GM23338 (cell line): ENCODE measurements at regions not wholly inside any gene's neighbourhood (a gene's known extent, or its start where the extent isn't known, plus 50 kb on each side); places are given as distances from the start of the nearest gene placed in this dataset.

Source experiments
- ATAC-seq: fragments of 200-7000 bp; cut with Tn5 transposase; 3 replicates; pipeline ENCODE4 v1.9.1; 2020
- DNase-seq: peaks from one replicate; pipeline ENCODE4 v3.0.0-alpha.2; 2015; ENCODE audit warnings: low spot score
- H2AFZ ChIP-seq: fragments of 200-600 bp; sonication (generic); 2 replicates; pipeline ENCODE4 v1.8.0; 2016; ENCODE audit warnings: antibody characterized with exemption, mild to moderate bottlenecking, moderate library complexity
- H3F3A ChIP-seq: fragments of 200-600 bp; sonication (generic); replicated peaks from 2 replicates; pipeline ENCODE4 v1.8.0; 2017; ENCODE audit warnings: antibody characterized with exemption, mixed run types, low read depth
- H3K27ac ChIP-seq: fragments of 200-600 bp; sonication (generic); 2 replicates; pipeline ENCODE4 v1.6.1; 2016; ENCODE audit warnings: low read depth
- H3K27me3 ChIP-seq: fragments of 200-600 bp; sonication (generic); 2 replicates; pipeline ENCODE4 v1.8.0; 2016; ENCODE audit warnings: mild to moderate bottlenecking, mixed run types, moderate library complexity; ENCODE audit not compliant: insufficient read depth
- H3K36me3 ChIP-seq: fragments of 200-600 bp; sonication (generic); 2 replicates; pipeline ENCODE4 v1.8.0; 2016; ENCODE audit warnings: mild to moderate bottlenecking; ENCODE audit not compliant: insufficient read depth
- H3K4me1 ChIP-seq: fragments of 200-600 bp; sonication (generic); 2 replicates; pipeline ENCODE4 v1.8.0; 2016; ENCODE audit warnings: mild to moderate bottlenecking, moderate library complexity; ENCODE audit not compliant: insufficient read depth
- H3K4me2 ChIP-seq: fragments of 200-600 bp; sonication (generic); 2 replicates; pipeline ENCODE4 v1.7.1; 2017; ENCODE audit warnings: mixed run types
- H3K4me3 ChIP-seq: fragments of 200-600 bp; sonication (generic); 2 replicates; pipeline ENCODE4 v1.6.1; 2016; ENCODE audit warnings: mixed run types
- H3K79me2 ChIP-seq: fragments of 200-600 bp; sonication (generic); replicated peaks from 2 replicates; pipeline ENCODE4 v1.8.0; 2017; ENCODE audit warnings: mild to moderate bottlenecking; ENCODE audit not compliant: insufficient read depth
- H3K9me2 ChIP-seq: fragments of 200-600 bp; sonication (generic); 2 replicates; pipeline ENCODE4 v1.8.0; 2017; ENCODE audit not compliant: insufficient read depth
- H4K20me1 ChIP-seq: fragments of 200-600 bp; sonication (generic); replicated peaks from 2 replicates; pipeline ENCODE4 v1.8.0; 2017; ENCODE audit warnings: mild to moderate bottlenecking; ENCODE audit not compliant: insufficient read depth
- H3K27ac Mint-ChIP-seq: 2 replicates; pipeline ENCODE4 v1.8.0; 2020; ENCODE audit warnings: inconsistent platforms, mild to moderate bottlenecking, moderate library complexity, mixed read lengths
- H3K27me3 Mint-ChIP-seq: 3 replicates; pipeline ENCODE4 v1.8.0; 2022; ENCODE audit warnings: low read depth, mild to moderate bottlenecking, moderate library complexity, mixed read lengths, inconsistent platforms; ENCODE audit not compliant: insufficient read depth, poor library complexity
- H3K36me3 Mint-ChIP-seq: 3 replicates; pipeline ENCODE4 v1.8.0; 2021; ENCODE audit warnings: low read depth, mild to moderate bottlenecking, inconsistent platforms, moderate library complexity, mixed read lengths
- H3K4me1 Mint-ChIP-seq: 3 replicates; pipeline ENCODE4 v1.8.0; 2020; ENCODE audit warnings: mild to moderate bottlenecking, inconsistent platforms, mixed read lengths
- H3K4me3 Mint-ChIP-seq: 3 replicates; pipeline ENCODE4 v1.8.0; 2021; ENCODE audit warnings: moderate library complexity, mild to moderate bottlenecking, inconsistent platforms, mixed read lengths
- H3K9me3 Mint-ChIP-seq: 3 replicates; pipeline ENCODE4 v1.8.0; 2020; ENCODE audit warnings: moderate library complexity, mild to moderate bottlenecking, inconsistent platforms, mixed read lengths
- CREB1 ChIP-seq: fragments of 250-450 bp; sonication (Bioruptor Pico); IDR thresholded peaks from 2 replicates; pipeline ENCODE4 v1.5.0; 2020; ENCODE audit warnings: low read depth, mild to moderate bottlenecking, moderate library complexity
- CTCF ChIP-seq, 2 experiments: fragments of 200-600 bp in 1 of 2; sonication (generic) in 1 of 2; conservative IDR thresholded peaks; 2 replicates each; pipeline versions ENCODE4 v1.5.1 to v1.6.1; 2016 to 2017; ENCODE audit warnings: antibody characterized with exemption in 2 of 2, low read depth in 2 of 2, mild to moderate bottlenecking in 2 of 2, moderate library complexity in 1 of 2
- ETS1 ChIP-seq: IDR thresholded peaks from 2 replicates; pipeline ENCODE4 v1.6.1; 2016; ENCODE audit warnings: antibody characterized with exemption
- EZH2 ChIP-seq: fragments of 200-600 bp; sonication (generic); IDR thresholded peaks from one replicate; pipeline ENCODE4 v1.8.0; 2017; ENCODE audit warnings: antibody characterized with exemption, mild to moderate bottlenecking, low read depth; ENCODE audit not compliant: unreplicated experiment
- EZH2phosphoT487 ChIP-seq: fragments of 200-600 bp; sonication (generic); IDR thresholded peaks from one replicate; pipeline ENCODE4 v1.8.1; 2018; ENCODE audit warnings: antibody characterized with exemption; ENCODE audit not compliant: unreplicated experiment
- JUNB ChIP-seq: IDR thresholded peaks from one replicate; pipeline ENCODE4 v1.6.1; 2016; ENCODE audit warnings: antibody characterized with exemption; ENCODE audit not compliant: unreplicated experiment
- NANOG ChIP-seq: IDR thresholded peaks from 2 replicates; pipeline ENCODE4 v1.6.1; 2016; ENCODE audit warnings: antibody characterized with exemption, borderline replicate concordance
- POLR2AphosphoS5 ChIP-seq: IDR thresholded peaks from 2 replicates; pipeline ENCODE4 v1.6.1; 2016; ENCODE audit warnings: antibody characterized with exemption, low read depth
- REST ChIP-seq: IDR thresholded peaks from one replicate; pipeline ENCODE4 v1.6.1; 2018; ENCODE audit warnings: antibody characterized with exemption; ENCODE audit not compliant: unreplicated experiment
- STAT1 ChIP-seq: IDR thresholded peaks from one replicate; pipeline ENCODE4 v1.6.1; 2016; ENCODE audit warnings: antibody characterized with exemption; ENCODE audit not compliant: unreplicated experiment
- ZNF114 ChIP-seq: fragments of 250-450 bp; sonication (Bioruptor Pico); IDR thresholded peaks from 2 replicates; pipeline ENCODE4 v1.5.0; 2020; ENCODE audit warnings: mild to moderate bottlenecking, moderate library complexity
- ZNF331 ChIP-seq: fragments of 250-450 bp; sonication (Bioruptor Pico); IDR thresholded peaks from 2 replicates; pipeline ENCODE4 v1.5.0; 2020; ENCODE audit warnings: low read depth, mild to moderate bottlenecking, moderate library complexity
- ZNF462 ChIP-seq: fragments of 250-450 bp; sonication (Bioruptor Pico); IDR thresholded peaks from 2 replicates; pipeline ENCODE4 v1.5.0; 2020; ENCODE audit warnings: mild to moderate bottlenecking, moderate library complexity

GRCh38 chr5:6080436-6080835 lies 297.9 kb downstream of the MED10 start:
- Mint-ChIP-seq H3K27ac (no peak overlapping the region), H3K36me3 (no peaks in the 10 kb centered on the region), H3K4me3 (no peak overlapping the region), H3K4me1 (peaks cover 7% of the 10 kb centered on the region), H3K27me3 (peaks cover 5% of the 10 kb centered on the region), H3K9me3 (no peaks in the 10 kb centered on the region)
- ATAC-seq (no peak), DNase-seq (no peak)
- Histone ChIP-seq H3K4me3 (no peak overlapping the region), H3F3A (no peaks in the 10 kb centered on the region), H3K4me1 (no peaks in the 10 kb centered on the region), H3K9me2 (peaks cover 7% of the 10 kb centered on the region; the same call in 1 of the 2 replicates), H4K20me1 (no peaks in the 10 kb centered on the region), H3K36me3 (no peaks in the 10 kb centered on the region), H3K27me3 (no peaks in the 10 kb centered on the region), H3K4me2 (no peak overlapping the region), H3K79me2 (no peaks in the 10 kb centered on the region), H2AFZ (no peak overlapping the region), H3K27ac (no peak overlapping the region)
- TF ChIP-seq ZNF462 (CRISPR knock-in tag) (no peak), JUNB (no peak), REST (no peak), CREB1 (no peak), ZNF114 (CRISPR knock-in tag) (no peak), POLR2AphosphoS5 (no peak), EZH2 (no peak), NANOG (no peak), CTCF (conservative IDR thresholded peaks at IDR 0.05; ENCODE audit: low read depth in 2 of 2) (no peak), ETS1 (no peak), STAT1 (no peak), EZH2phosphoT487 (no peak), ZNF331 (CRISPR knock-in tag) (no peak)
